HG03442 (cell line): ENCODE measurements at regions not wholly inside any gene's neighbourhood (a gene's known extent, or its start where the extent isn't known, plus 50 kb on each side); places are given as distances from the start of the nearest gene placed in this dataset.

Experiments used
- ATAC-seq: cut with Tn5 transposase; IDR thresholded peaks from one replicate; pipeline ENCODE4 v1.9.1; 2021; ENCODE audit warnings: mild to moderate bottlenecking, moderate library complexity; ENCODE audit not compliant: unreplicated experiment

GRCh38 chr2:23164173-23164572, 220.8 kb upstream of the KLHL29 start:
- no peak for ATAC-seq

- no peak for ATAC-seq
Observed at GRCh38 chr2:23169896-23170295, 215.1 kb upstream of the KLHL29 start.

GRCh38 chr2:23171108-23171507, 213.9 kb upstream of the KLHL29 start:
- ATAC-seq, result no peak

- ATAC-seq, result no peak
Observed at GRCh38 chr2:23178396-23178795, 206.6 kb upstream of the KLHL29 start.

GRCh38 chr2:23183733-23184132, 201.2 kb upstream of the KLHL29 start:
- no peak for ATAC-seq

- no peak for ATAC-seq
Observed at GRCh38 chr2:23198316-23199114, 186.5 kb upstream of the KLHL29 start.

GRCh38 chr2:23199115-23199918, 185.7 kb upstream of the KLHL29 start:
- ATAC-seq, result no peak

GRCh38 chr2:23200068-23200786, 184.8 kb upstream of the KLHL29 start:
- no peak for ATAC-seq

- no peak for ATAC-seq
Observed at GRCh38 chr2:23200787-23201114, 184.2 kb upstream of the KLHL29 start.

GRCh38 chr2:23203383-23203782, 181.6 kb upstream of the KLHL29 start:
- ATAC-seq, result no peak

- no peak for ATAC-seq
Observed at GRCh38 chr2:23204685-23205242, 180.2 kb upstream of the KLHL29 start.

GRCh38 chr2:23206650-23207049, 178.3 kb upstream of the KLHL29 start:
- no peak for ATAC-seq

GRCh38 chr2:23207871-23208270, 177.1 kb upstream of the KLHL29 start:
- ATAC-seq, result no peak

- no peak for ATAC-seq
Observed at GRCh38 chr2:23208339-23208738, 176.6 kb upstream of the KLHL29 start.

- ATAC-seq, result no peak
Observed at GRCh38 chr2:23209059-23209458, 175.9 kb upstream of the KLHL29 start.

- ATAC-seq, result no peak
Observed at GRCh38 chr2:23211987-23212583, 172.9 kb upstream of the KLHL29 start.

GRCh38 chr2:23213196-23213595, 171.8 kb upstream of the KLHL29 start:
- ATAC-seq, result no peak

- no peak for ATAC-seq
Observed at GRCh38 chr2:23215016-23215415, 170.0 kb upstream of the KLHL29 start.

- ATAC-seq, result no peak
Observed at GRCh38 chr2:23219666-23220065, 165.3 kb upstream of the KLHL29 start.

- ATAC-seq, result no peak
Observed at GRCh38 chr2:23220513-23221094, 164.4 kb upstream of the KLHL29 start.

- no peak for ATAC-seq
Observed at GRCh38 chr2:23221236-23221635, 163.7 kb upstream of the KLHL29 start.
